GM18499 (cell line): ENCODE measurements at regions not wholly inside any gene's neighbourhood (a gene's known extent, or its start where the extent isn't known, plus 50 kb on each side); places are given as distances from the start of the nearest gene placed in this dataset.

ENCODE experiments used
- ATAC-seq: cut with Tn5 transposase; IDR thresholded peaks from one replicate; pipeline ENCODE4 v1.9.1; 2021; ENCODE audit warnings: moderate number of reproducible peaks; ENCODE audit not compliant: insufficient read depth, unreplicated experiment

DNA sequence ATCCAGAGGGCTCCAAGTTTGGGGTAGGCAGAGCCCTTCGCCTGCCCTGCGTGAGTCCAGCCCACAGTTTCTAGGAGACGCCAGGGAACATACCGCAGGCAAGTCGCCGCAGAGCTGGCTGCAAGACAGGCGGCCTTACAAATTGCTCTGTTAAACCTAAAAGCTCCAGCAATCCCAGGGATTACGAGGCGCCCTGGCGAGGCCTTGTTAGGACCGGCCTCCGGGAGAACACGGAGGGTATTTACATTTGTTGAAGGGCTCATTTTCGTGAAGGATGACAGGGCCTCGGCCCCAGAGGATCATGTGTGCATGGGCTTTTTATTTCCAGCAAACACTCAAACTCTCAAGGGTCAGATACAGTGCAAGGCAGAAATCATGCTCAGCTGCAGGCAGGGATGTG, 77.6 kb upstream of the FOXF1 start:
- no peak for ATAC-seq

GRCh38 chr16:86436466-86437185, 73.7 kb upstream of the FOXF1 start:
- no peak for ATAC-seq

GRCh38 chr16:86437348-86437747, 73.0 kb upstream of the FOXF1 start:
- no peak for ATAC-seq

DNA sequence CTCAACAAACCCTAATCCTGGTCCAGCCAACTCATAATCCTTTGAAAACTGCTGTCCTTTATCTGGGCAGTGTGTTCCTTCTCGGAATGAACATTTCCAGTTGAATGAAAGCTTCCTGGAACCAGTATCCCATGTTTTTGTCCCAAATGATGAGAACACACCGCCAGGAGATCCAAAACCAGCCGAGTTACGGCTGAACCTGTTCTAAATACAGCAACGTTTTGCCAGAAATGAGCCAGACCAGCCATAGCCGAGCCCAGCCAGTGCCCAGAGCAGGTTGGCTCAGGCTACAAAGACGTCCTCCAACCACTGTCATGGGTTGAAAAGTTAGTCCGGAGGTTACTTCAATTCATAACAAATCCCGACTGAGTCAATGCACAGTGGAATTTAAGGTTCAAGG, 67.6 kb upstream of the FOXF1 start:
- no peak for ATAC-seq

DNA sequence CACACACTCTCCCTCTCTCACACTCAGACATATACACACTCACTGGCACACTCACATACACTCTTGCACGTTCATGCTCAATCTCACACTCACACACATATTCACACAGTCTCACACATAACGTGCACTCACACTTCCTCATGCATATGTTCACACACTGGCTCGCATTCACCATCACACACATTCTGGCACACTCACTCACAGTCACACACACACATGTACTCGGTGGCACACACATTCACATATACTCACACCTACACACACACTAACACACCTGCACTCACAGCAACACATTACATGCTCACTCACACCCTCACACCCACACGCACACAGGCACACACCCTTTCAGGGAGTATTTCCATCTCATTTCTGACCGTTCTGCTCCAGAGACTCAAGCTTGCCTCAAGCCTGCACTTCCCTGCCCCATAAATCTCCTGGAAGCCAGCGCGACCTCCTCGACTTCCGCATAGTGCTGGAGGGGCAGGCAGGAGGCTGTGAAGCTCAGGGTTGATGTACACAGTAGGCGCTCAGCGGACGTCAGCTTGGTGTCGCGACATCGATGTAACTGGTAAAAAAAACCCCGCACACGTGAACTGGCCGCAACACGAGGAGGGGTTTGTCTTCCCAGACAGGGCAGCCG, 66.7 kb upstream of the FOXF1 start:
- no peak for ATAC-seq

DNA sequence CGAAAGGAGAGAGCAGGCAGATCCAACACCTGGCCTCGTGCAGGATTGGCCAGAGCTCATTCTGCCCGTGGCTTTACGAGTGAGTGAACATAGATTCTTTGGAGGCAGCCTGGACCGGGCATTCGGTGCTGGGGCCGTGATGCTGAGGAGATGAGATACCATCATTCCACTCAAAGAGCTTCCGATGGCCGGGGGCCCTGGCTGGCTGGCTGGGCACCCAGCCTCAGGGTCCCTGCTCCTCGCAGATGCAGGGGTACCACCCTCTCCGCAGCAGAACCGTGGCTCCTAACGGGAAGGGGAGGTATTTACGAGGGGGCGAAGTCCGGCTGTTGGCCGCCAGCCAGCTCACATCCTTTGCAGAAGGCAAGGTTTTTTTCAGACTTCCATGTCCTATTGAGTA, 66.1 kb upstream of the FOXF1 start:
- ATAC-seq, result no peak

DNA sequence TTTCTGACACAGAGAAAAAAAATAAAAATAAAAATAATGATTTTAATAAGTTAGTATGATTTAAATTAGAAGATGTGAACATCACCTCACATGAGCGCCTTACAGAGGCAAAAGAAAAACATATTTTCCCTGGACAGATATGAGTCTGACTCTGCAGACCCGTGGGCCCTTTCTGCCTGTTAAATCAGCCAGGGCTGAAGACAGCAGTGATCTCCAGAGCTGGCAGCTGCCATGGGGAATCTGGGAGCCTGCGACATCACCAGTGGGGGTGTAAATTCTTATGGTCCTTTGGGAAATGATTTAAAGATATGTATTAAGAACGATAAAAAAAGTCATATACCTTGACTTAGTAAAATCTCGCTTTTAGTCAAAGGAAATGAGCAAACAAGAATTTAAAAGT, 65.7 kb upstream of the FOXF1 start:
- ATAC-seq, result no peak

DNA sequence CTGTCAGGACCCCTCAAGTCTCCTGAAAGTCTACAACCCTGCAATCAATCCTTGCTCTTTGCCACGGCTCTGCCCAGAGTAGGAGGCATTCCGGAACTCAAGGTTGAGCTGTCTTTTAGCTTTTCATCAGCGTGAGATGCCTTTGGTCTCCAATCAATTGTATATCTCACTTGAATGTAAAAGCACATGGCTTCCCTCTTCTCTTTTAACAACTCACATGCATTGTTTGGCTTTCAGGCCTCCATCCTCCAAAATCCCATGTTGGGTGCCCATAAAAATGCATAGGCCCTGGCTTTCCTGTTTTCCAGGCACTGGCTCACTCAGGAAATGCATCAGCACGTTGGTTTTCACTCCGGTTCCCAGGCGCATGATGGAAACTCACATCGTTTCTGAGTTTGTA, 64.0 kb upstream of the FOXF1 start:
- no peak for ATAC-seq

DNA sequence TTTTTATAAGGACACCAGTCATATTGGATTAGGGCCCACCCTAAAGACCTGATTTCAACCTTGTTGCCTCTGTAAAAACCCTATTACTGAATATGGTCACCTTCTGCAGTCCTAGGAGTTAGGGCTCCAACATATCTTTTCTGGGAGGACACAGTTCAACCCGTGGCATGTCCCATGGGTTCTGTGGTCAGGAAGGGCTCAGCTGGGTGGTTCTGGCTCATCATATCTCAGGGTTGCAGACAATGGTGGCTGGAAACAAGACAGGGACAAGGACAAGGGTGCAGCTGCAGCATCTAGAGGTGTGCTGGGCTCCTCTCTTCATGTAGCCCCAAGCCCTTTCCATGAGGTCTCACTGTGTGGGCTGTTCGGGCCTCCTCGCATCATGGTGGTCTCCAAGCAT, 63.1 kb upstream of the FOXF1 start:
- no peak for ATAC-seq

DNA sequence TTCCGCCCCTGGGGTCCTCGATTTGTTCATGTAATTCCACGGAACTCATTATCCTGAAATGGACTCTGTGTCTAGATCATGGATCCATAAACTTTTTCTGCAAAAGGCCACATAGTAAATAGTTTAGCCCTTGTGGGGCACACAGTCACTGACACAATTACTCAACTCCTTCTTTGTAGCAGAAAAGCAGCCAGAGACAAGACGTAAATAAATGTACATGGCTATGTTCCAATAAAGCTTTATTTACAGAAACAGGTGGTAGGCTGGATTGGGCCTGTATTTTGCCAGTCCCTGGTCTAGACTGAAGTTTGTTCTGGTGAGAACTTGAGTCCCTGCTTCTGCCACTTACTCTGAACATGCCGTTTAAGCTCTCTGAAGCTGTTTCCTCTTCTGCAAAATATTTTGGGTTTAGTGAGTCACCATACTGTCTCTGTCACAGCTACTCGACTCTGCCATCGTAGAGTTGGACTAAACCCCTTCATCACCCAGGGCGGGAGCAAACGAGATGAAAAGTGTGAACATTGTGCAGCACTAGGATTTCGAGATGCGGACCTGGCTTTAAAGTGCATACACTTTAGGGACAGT, 61.9 kb upstream of the FOXF1 start:
- no peak for ATAC-seq

- ATAC-seq, result no peak
Measured at GRCh38 chr16:86449446-86450095, 60.8 kb upstream of the FOXF1 start.

- ATAC-seq, result no peak
Measured at GRCh38 chr16:86450691-86451090, 59.6 kb upstream of the FOXF1 start.

GRCh38 chr16:86452451-86452850, 57.9 kb upstream of the FOXF1 start:
- ATAC-seq, result no peak

- ATAC-seq, result no peak
Measured at GRCh38 chr16:86455116-86455515, 55.2 kb upstream of the FOXF1 start.

DNA sequence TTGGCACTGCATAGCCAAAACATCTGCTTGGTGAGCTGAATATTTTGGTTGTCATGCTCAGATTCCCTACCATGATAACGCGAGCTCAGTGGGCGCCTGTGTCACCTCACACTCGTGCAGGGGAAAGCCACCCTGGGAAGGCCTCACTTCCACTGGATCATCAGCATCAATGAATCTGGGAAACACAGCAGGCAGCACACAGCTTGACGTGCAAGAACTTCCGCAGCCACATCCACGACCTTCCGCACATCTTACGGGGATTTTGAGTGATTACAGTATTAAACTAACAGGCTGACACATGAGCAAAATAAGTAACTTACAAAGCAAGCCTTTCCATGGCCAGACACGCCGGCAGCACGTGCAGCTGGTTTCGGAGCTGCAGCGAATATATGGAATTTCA, 54.7 kb upstream of the FOXF1 start:
- ATAC-seq, result no peak

GRCh38 chr16:86457501-86458148, 52.7 kb upstream of the FOXF1 start:
- no peak for ATAC-seq

DNA sequence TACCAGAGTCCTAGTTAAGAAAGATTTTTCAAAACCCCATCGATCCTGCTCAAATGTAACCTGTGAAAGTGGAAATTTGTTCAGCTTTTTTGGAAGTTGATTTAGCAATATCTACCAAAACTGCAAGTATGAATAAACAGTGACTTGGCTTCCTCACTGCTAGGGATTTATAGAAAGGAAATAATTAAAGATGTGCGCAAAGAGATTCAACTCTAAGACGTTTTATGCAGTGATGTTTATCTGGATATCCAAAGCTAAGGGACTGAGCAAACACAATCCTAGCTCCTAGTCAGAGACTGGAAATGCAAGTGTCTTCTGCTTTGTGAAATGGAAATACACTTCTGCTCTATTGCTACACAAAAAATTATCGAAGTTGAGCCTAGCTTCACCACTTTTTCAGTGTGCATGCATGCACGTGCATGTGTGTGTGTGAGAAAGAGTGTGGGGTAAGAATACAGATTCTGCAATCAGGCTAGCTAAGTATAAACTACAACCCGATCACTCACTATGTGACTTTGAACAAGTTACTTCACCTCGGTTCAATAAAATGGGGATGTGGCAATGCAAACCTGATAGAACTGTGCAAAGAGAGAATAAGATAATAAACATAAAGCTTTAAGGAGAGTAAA, 52.1 kb upstream of the FOXF1 start:
- ATAC-seq, result no peak

DNA sequence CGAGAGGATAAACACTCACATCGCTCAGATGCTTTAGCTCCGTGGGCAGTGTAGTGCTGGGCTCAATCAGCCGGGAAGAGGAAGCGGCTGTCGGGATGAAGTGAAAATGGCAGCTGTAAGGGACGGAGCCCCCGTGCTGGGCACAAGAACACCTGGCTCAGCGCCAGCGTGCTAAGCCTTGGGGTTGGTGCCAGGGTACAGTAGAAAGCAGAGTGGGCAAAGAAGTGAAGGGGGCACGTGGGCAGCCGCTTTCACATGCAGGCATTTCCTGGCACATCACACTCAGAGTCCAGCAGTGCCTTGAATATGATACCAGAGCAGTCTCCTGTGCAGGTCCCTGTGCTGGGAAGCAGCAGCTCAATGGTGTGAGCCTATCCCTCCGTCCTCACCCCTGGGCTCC, 51.1 kb upstream of the FOXF1 start:
- no peak for ATAC-seq
